ENCODE measurements at regions not wholly inside any gene's neighbourhood (a gene's known extent, or its start where the extent isn't known, plus 50 kb on each side); places are given as distances from the start of the nearest gene placed in this dataset.
"Not testable (repeated sequence)": the region's sequence is repeated elsewhere in the genome, so short reads cannot be mapped to it uniquely, and the experiment has no call there.

- no peak for TF ChIP-seq CTCF (IDR thresholded peaks at IDR 0.05)
- TF ChIP-seq POLR2AphosphoS5 (IDR thresholded peaks at IDR 0.05): no peak
- peak in 1 of 4 donors; percentile 54 for TF ChIP-seq EP300 (IDR thresholded peaks at IDR 0.05)
- no peak for TF ChIP-seq POLR2A (IDR thresholded peaks at IDR 0.05)
- Histone ChIP-seq H3K27me3 (no peaks in the 10 kb centered on the region), H3K4me1 (peaks cover 10 to 25% (median 15%) of the 10 kb centered on the region in 4 donors), H3K4me3 (no peak overlapping the region), H3K9me3 (no peaks in the 10 kb centered on the region), H3K27ac (peak overlapping the region in 2 of 4 donors; percentile 38 to 53), H3K36me3 (no peaks in the 10 kb centered on the region)
- DNase-seq (no peak), ATAC-seq (ENCODE audit: low FRiP score in 2 of 2) (peak; percentile 35 to 61)
- WGBS, 2 donors: 61% methylated on average over 2 of the region's 2 CpGs
Measured at GRCh38 chr1:168834225-168834872, 105.3 kb upstream of the DPT start.

GRCh38 chr1:168835176-168835575 is 106.2 kb upstream of the DPT start:
- Histone ChIP-seq H3K27ac (no peak overlapping the region), H3K9me3 (no peaks in the 10 kb centered on the region), H3K4me1 (peaks cover 10 to 25% (median 15%) of the 10 kb centered on the region in 4 donors), H3K27me3 (no peaks in the 10 kb centered on the region), H3K4me3 (no peak overlapping the region), H3K36me3 (no peaks in the 10 kb centered on the region)
- DNase-seq (no peak), ATAC-seq (ENCODE audit: low FRiP score in 2 of 2) (peak; percentile 14 to 66)
- peak in 1 of 6 experiments; percentile 5 for TF ChIP-seq CTCF (IDR thresholded peaks at IDR 0.05)
- TF ChIP-seq EP300 (IDR thresholded peaks at IDR 0.05): peak in 2 of 4 donors; percentile 1 to 73
- TF ChIP-seq POLR2A (IDR thresholded peaks at IDR 0.05): no peak
- no peak for TF ChIP-seq POLR2AphosphoS5 (IDR thresholded peaks at IDR 0.05)
- WGBS, 2 donors: 63 to 67% methylated on average over 1 of the region's 1 CpG

- ATAC-seq (ENCODE audit: low FRiP score in 2 of 2): no peak
- Histone ChIP-seq H3K27me3 (no peaks in the 10 kb centered on the region), H3K9me3 (no peaks in the 10 kb centered on the region), H3K36me3 (no peaks in the 10 kb centered on the region), H3K27ac (peak overlapping the region in 1 of 4 donors; percentile 3), H3K4me1 (peaks cover 10 to 25% (median 15%) of the 10 kb centered on the region in 4 donors), H3K4me3 (no peak overlapping the region)
- 81 to 89% methylated on average over 2 of the region's 2 CpGs for WGBS, 2 donors
- TF ChIP-seq POLR2AphosphoS5 (IDR thresholded peaks at IDR 0.05): no peak
- TF ChIP-seq EP300 (IDR thresholded peaks at IDR 0.05): no peak
- TF ChIP-seq POLR2A (IDR thresholded peaks at IDR 0.05): no peak
- TF ChIP-seq CTCF (IDR thresholded peaks at IDR 0.05): no peak
- no peak for DNase-seq
Measured at GRCh38 chr1:168835791-168836190, 106.8 kb upstream of the DPT start.

- ATAC-seq (ENCODE audit: low FRiP score in 2 of 2) (no peak), DNase-seq (no peak)
- Histone ChIP-seq H3K4me3 (no peak overlapping the region), H3K4me1 (peaks cover 10 to 25% (median 15%) of the 10 kb centered on the region in 4 donors), H3K9me3 (no peaks in the 10 kb centered on the region), H3K27me3 (no peaks in the 10 kb centered on the region), H3K36me3 (no peaks in the 10 kb centered on the region), H3K27ac (peak overlapping the region in 1 of 4 donors; percentile 3)
- 86 to 90% methylated on average over 3 of the region's 3 CpGs for WGBS, 2 donors
- TF ChIP-seq EP300 (IDR thresholded peaks at IDR 0.05): no peak
- TF ChIP-seq POLR2A (IDR thresholded peaks at IDR 0.05): no peak
Measured at GRCh38 chr1:168836469-168836868, 107.5 kb upstream of the DPT start.

GRCh38 chr1:168837230-168837629 is 108.2 kb upstream of the DPT start:
- 84 to 95% methylated on average over 10 to 23 of the region's 30 CpGs for WGBS, 2 donors
- not testable (repeated sequence) for H3K27ac ChIP-seq; H3K36me3 ChIP-seq; ATAC-seq (ENCODE audit: low FRiP score in 2 of 2); H3K9me3 ChIP-seq; H3K4me3 ChIP-seq; H3K27me3 ChIP-seq
- peak in 1 of 2 donors; percentile 70 for DNase-seq
- H3K4me1 ChIP-seq: peaks cover 10 to 25% (median 15%) of the 10 kb centered on the region in 4 donors

- peaks cover 5 to 17% (median 11%) of the 10 kb centered on the region in 4 donors for H3K4me1 ChIP-seq
- H3K4me3 ChIP-seq: no peak overlapping the region
- TF ChIP-seq POLR2AphosphoS5 (IDR thresholded peaks at IDR 0.05): no peak
- TF ChIP-seq POLR2A (IDR thresholded peaks at IDR 0.05): no peak
- no peaks in the 10 kb centered on the region for H3K9me3 ChIP-seq
- H3K27ac ChIP-seq: peak overlapping the region in 1 of 4 donors; percentile 42
- DNase-seq (no peak), ATAC-seq (ENCODE audit: low FRiP score in 2 of 2) (no peak)
- H3K27me3 ChIP-seq: no peaks in the 10 kb centered on the region
- H3K36me3 ChIP-seq: no peaks in the 10 kb centered on the region
- 73 to 77% methylated on average over 1 of the region's 1 CpG for WGBS, 2 donors
Measured at GRCh38 chr1:168842306-168842705, 113.3 kb upstream of the DPT start.

All from upper lobe of left lung (tissue), 6 donors.